ENCODE measurements at regions not wholly inside any gene's neighbourhood (a gene's known extent, or its start where the extent isn't known, plus 50 kb on each side); places are given as distances from the start of the nearest gene placed in this dataset.

DNA sequence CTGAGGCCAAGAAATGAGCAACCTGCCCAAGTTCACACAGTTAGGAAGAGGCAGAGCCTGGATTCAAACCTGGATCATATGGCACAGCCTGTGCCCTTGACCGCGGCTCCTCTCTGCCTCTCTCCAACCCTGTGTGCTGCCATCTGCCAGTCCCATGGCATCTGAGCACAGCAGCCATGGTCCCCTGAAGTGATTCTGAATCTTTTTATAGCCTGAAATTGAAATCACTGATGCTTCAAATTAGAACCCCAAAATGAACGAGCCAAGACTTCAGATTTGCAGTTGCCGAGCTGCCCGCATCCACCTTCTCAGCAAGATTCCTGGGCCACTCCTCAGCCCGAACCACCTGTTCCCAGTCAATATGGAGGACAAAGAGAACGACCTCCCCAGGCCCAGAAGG lies 252.7 kb downstream of the CTTN start:
- TF ChIP-seq POLR2A (IDR thresholded peaks at IDR 0.05; ENCODE audit: low read length) (no peak), GATA1 (IDR thresholded peaks at IDR 0.05; ENCODE audit: low read depth, low read length) (no peak)

All from erythroblast (primary cell).